Mucosa of descending colon (tissue), 3 donors: ENCODE measurements at regions not wholly inside any gene's neighbourhood (a gene's known extent, or its start where the extent isn't known, plus 50 kb on each side); places are given as distances from the start of the nearest gene placed in this dataset.

Experiments used
- ATAC-seq: fragments of 200-7000 bp; cut with Tn5 transposase; one replicate; pipeline ENCODE4 v1.9.1; 2020; ENCODE audit warnings: mild to moderate bottlenecking, moderate library complexity
- DNase-seq, 3 donors: peaks; one replicate each; pipeline ENCODE4 v3.0.0-alpha.2; 2020
- H3K36me3 ChIP-seq: fragments of 200-600 bp; one replicate; pipeline ENCODE4 v1.8.0; 2021; ENCODE audit warnings: low read depth, mild to moderate bottlenecking
- H3K4me1 ChIP-seq: fragments of 200-600 bp; one replicate; pipeline ENCODE4 v1.8.0; 2021; ENCODE audit warnings: low read depth, mild to moderate bottlenecking
- H3K4me3 ChIP-seq: fragments of 200-600 bp; one replicate; pipeline ENCODE4 v1.8.0; 2021; ENCODE audit warnings: mild to moderate bottlenecking
- H3K9me3 ChIP-seq: fragments of 200-600 bp; one replicate; pipeline ENCODE4 v1.8.0; 2021; ENCODE audit warnings: mild to moderate bottlenecking
- intact Hi-C, 2 donors: fragments of 100-400 bp; cut with DNase I in 1 of 2; cut with micrococcal nuclease in 1 of 2; formaldehyde crosslinking; loops; one replicate each; pipeline versions ENCODE4 v1.11.0 to v1.11.1; 2022; cut with DNase I, micrococcal nuclease
- TF ChIP-seq, protein P1 (sequence below): fragments of 200-600 bp; IDR thresholded peaks from one replicate; pipeline ENCODE4 v1.8.0; 2022; ENCODE audit warnings: antibody characterized with exemption, mild to moderate bottlenecking
- donor health status: DM: no; HTN: no; CAD: no; lungs with moderate emphysema.
- donor health status: DM: no; HTN: no; CAD: no.
- donor health status: DM: no; HTN: yes; CAD: no.

- H3K9me3 ChIP-seq: no peaks in the 10 kb centered on the region
- no peak overlapping the region for H3K4me3 ChIP-seq
- ATAC-seq (no peak), DNase-seq (no peak)
- H3K36me3 ChIP-seq: no peaks in the 10 kb centered on the region
- H3K4me1 ChIP-seq: no peaks in the 10 kb centered on the region
- intact Hi-C loops: no loop called here
- TF ChIP-seq, protein P1, sequence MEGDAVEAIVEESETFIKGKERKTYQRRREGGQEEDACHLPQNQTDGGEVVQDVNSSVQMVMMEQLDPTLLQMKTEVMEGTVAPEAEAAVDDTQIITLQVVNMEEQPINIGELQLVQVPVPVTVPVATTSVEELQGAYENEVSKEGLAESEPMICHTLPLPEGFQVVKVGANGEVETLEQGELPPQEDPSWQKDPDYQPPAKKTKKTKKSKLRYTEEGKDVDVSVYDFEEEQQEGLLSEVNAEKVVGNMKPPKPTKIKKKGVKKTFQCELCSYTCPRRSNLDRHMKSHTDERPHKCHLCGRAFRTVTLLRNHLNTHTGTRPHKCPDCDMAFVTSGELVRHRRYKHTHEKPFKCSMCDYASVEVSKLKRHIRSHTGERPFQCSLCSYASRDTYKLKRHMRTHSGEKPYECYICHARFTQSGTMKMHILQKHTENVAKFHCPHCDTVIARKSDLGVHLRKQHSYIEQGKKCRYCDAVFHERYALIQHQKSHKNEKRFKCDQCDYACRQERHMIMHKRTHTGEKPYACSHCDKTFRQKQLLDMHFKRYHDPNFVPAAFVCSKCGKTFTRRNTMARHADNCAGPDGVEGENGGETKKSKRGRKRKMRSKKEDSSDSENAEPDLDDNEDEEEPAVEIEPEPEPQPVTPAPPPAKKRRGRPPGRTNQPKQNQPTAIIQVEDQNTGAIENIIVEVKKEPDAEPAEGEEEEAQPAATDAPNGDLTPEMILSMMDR: no peak
These were observed 51.5 kb upstream of the SPATA31E1 start for GRCh38 chr9:87831159-87831558.
